ENCODE measurements at regions not wholly inside any gene's neighbourhood (a gene's known extent, or its start where the extent isn't known, plus 50 kb on each side); places are given as distances from the start of the nearest gene placed in this dataset.
A peak's percentile ranks its signal among the peaks of the same experiment; 100 is the strongest.

DNA sequence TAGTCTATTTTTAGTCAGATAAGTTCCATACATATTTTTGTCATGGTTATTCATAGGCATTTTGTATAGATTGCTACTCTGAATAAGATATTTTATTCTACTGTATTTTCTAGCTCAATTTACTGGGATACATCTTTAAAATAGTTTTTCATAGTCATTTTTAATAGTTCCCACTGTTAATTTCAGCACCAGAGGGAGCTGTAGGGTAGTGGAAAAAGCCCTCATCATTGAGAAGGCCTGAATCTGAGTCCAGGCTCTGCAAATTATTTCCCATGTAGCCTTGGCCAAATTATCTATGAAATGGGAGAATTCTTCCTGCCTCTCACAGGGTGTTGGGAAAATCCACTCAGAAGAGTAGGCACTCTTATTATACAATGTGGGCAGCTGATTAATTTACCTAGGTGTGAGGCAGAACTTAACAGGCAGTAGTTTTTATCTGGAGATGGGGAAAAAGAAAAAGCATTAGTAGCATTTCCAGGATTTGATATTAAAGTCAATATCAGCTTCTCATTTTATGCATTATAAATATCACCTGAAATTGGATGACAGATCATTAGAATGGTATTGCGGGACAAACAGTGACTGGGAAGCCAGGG lies 102.9 kb upstream of the PAQR3 start:
- peak in 3 of 4 donors; percentile 6 to 14 (median 14) for DNase-seq (ENCODE audit: low read depth in 4 of 4, low spot score in 3 of 4)

DNA sequence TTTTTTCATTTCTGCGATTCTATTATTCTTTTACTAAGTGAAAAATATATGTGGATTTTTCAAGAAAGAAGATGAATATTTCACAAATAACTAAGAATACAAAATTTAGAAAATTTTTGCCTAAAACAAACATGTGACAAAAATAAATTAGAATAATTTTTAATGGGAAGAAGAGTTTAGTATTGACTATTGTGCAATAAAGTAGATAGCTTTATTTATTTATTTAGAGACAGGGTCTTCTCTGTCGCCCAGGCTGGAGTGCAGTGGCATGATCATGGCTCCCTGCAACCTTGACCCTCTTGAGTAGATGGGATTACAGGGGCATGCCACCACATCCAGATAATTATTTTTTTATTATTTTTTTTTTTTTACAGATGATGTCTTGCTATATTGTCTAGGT lies 95.3 kb upstream of the PAQR3 start:
- no peak for DNase-seq (ENCODE audit: low read depth in 4 of 4, low spot score in 3 of 4)

DNA sequence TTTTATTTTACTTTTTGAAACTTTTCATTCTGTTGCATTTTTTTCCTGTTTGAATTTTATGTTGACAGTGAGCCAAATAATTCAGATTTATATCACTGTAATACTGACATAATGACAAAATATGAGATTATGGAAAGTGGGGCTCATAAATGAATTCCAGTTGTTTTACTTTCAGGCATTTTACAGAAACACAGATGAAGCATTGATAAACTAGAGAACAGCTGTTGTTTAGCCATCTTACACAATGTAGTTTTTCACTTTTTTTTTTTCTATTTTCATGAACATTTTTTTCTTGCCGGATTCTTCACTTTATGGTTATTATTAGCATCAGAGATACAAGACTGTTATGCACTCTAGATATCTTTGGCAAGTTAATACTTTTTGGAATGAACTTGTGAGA lies 91.7 kb upstream of the PAQR3 start:
- DNase-seq (ENCODE audit: low read depth in 4 of 4, low spot score in 3 of 4): no peak

DNA sequence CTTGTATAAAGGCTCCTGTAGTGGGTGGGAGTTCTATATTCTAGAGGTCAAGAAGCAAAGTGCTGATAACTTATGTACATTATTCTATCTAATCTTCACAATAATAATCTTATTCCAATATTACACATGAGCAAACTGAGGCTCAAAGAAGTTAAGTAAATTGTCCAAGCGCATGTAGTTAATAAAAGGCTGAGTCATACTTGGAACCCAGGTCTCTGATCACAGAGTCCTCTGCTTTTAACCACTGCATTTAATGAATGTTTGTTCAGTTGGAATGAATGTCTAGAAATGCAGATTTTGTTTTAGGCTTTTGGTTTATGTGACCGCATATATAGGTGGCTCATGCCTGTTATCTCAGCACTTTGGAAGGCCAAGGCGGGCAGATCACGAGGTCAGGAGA lies 88.4 kb upstream of the PAQR3 start:
- no peak for DNase-seq (ENCODE audit: low read depth in 4 of 4, low spot score in 3 of 4)

DNA sequence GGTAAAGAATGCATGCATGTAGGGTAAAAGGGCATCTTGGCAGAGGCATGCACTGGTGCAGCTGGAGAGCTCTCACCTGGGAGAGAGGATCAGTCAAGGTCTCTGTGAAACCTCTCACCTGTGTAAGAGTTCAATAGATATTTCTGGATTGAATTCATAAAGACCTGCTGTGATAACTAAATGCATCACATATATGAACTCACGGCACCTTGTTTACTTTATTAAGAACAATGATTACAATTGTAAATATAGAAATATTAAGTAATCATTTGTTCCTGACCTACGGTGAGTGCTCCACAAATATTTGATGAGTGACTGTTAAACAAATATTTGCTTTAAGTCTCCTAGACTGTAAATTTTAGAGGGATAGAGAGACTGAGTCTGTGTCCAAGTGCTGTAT lies 85.9 kb upstream of the PAQR3 start:
- no peak for DNase-seq (ENCODE audit: low read depth in 4 of 4, low spot score in 3 of 4)

DNA sequence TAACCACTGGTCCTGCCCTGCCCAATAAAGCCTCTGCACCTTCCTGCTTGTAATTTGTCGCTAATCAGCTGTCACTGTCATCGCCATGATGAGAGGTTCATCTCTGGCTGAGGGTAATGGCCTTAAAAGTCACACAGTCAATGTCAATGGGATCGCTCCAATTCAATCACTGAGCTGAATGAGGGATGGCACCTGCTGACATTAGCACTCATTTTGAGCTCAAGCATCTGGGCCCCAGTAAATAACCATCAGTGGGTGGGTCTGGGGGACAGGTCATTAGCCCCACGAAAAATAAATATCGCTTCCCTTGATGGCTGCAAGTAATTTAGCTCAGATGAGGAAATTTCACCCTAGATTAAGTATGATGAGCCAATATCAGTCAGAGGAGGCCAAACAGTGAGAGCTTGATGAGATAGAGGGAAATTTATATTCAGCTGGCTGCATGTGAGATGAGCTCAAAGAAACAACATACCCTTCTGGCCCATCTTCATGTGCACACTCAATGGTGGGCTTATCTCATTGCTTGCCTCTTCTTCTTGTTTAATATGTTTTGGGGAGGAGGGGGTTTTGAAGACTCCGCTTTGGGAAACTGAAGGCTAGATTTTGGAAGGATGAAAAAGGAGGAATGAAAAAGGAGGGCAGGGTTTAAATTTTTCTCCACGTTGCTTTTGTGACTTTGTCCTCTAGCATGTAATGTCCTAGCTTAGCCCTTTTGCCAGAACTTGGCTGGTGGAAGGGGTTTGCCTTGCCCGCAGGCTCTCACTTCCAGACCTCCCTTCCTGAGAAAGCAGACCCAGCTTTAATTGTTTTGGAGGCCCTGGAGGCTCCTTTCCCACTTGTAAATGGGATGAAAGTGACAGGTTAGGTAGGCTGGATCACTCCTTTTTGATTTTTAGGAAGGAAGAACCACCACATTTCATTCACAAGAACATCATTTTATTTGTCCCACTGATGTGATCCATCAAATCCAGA lies 84.8 kb upstream of the PAQR3 start:
- no peak for DNase-seq (ENCODE audit: low read depth in 4 of 4, low spot score in 3 of 4)

DNA sequence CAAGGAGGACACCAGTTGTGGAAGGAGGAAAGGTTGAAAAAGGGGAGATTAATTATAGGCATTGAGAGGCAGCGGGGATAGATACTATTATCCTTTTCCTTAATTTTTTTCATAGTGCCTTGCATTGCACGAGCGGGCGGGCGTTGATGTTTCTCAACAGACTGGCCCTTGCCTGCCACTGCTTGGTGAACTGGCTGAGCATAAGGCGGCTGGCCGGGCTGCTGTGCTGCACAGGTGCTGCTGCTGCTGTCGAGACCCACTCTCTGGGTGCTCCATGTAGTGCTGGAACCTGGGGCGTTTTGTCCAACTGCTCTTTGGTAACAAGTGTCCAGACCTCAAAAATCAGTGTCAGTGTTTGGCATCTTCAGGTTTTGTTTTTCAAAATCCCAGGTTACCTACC lies 83.3 kb upstream of the PAQR3 start:
- no peak for DNase-seq (ENCODE audit: low read depth in 4 of 4, low spot score in 3 of 4)

DNA sequence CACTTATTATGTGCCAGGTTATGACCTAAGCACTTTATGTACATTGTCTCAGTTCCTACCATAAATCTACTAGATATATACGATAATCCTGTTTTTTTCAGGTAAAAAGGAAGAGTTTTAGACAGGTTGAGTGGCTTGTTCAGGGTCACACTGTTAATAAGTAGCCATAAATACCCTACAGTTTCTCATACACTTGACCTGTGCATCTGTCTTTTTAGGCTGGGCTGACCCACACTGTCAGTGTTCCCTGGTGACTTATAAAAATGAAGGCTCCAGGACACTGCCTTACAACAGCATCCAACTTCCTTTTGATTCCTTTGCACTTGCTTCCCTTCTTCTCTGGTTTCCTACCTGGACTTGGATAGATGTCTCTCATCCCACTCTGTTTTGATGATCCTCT lies 78.2 kb upstream of the PAQR3 start:
- no peak for DNase-seq (ENCODE audit: low read depth in 4 of 4, low spot score in 3 of 4)

DNA sequence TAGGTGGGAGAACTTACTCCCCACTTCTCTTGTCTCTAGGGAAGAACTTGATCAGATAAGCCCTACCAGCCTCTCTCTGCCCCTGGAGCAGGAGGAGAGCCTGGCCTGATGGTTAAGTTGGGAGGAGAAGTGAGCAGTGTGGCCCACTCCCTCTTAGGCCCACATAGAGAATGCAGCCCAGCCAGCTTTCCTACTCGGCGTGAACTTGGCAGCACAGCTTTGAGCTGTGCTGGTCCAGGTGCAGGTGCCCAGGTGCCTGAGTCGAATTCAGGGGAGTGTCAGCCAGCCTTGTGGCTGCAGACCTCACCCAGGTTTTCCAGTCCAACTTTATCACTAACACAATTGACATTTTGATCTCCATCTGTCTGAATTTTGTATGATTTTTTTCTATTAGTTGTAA lies 77.6 kb upstream of the PAQR3 start:
- DNase-seq (ENCODE audit: low read depth in 4 of 4, low spot score in 3 of 4): no peak

DNA sequence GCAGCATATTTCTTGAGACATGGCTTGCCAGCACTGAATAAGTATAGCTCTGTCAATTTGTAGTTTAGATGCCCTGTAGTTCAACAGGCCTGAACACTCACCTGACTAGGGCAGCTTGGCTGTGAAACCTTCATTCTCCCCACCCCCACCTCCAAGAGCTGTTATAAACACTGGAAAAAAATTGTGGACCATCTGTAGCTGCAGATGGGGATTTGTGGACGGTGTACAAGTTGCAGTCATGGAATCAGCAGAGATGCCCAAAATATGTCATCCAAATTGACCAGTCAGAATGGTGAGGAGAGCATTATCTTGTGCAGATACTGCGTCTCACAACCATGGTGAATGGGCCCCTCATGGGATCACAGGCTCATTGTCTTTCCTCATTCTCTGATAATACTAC lies 76.2 kb upstream of the PAQR3 start:
- no peak for DNase-seq (ENCODE audit: low read depth in 4 of 4, low spot score in 3 of 4)

DNA sequence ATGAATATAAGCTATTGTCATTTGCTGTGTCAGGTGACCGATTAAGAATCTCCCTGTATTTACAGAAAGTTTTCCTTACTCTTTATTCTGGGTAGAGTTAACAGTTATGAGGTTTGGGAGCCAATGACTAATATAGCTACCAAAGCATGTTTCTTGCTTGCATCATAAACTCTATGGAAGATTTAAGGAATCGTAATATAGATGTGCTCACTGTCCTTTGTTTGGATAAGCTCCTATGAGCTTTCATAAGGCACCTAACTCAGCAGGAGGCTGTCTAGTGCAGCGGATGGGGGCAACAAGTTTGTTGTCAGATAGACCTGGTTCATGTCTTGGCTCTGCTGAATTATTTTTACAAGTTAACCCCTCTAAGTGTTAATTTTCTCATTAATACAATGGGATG lies 75.0 kb upstream of the PAQR3 start:
- DNase-seq (ENCODE audit: low read depth in 4 of 4, low spot score in 3 of 4): no peak

DNA sequence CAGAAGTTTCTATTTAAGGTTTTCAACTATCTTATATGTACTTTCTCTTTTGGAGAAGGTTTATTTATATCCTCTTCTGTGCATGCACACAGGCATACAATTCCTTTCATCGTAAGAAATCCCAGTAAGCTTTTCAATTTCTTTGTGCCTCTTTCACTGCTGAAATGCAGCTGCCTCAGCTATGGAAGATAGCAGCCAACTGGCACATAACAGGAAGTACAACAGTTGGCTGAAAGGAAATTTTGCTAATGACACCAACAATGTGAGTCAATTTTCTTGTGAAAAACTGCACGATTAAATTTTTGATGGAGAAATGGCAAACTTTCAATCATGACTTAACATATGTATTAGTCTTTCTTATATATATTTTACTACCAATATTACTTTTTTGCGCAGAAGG lies 74.5 kb upstream of the PAQR3 start:
- no peak for DNase-seq (ENCODE audit: low read depth in 4 of 4, low spot score in 3 of 4)

DNA sequence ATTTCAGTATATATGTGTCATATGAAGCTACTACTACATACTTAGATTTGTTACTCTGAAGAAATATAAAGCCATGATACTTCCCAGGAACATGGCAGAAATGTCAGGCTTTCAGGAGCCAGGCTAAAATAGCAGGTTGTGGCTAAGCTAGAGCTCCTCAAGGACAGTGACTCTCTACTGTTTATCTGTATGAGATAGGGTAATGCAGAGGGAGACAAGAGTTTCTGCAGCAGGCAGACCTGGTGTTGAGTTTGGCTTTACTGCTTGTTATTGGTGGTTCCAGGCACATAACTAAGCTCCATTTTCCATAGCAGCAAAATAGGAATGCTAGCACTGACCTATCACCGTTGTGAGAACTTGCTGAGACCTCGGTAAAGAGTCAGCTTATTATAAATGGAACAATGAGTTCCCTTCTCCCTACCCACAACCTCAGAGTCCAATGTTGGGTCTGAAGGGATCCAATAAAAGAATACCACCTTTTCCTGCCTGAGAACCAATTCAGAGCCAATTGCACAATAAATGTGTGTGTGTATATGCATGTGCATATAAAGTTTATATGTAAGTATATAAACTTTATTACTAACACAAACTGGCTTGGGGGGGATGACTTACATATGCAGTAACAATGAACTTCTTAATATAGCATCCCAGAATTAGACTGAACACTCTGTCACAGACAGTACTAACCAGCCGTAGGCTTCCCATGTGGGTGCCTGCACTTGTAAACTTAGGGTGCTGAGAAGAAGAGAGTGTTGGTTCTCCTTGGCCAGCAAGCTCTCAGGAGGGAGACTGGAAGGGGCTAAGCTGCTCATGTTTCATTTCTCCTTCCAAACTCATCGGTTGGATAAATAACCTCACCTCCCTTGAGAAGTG lies 51.9 kb upstream of the PAQR3 start:
- DNase-seq (ENCODE audit: low read depth in 4 of 4, low spot score in 3 of 4): no peak

DNA sequence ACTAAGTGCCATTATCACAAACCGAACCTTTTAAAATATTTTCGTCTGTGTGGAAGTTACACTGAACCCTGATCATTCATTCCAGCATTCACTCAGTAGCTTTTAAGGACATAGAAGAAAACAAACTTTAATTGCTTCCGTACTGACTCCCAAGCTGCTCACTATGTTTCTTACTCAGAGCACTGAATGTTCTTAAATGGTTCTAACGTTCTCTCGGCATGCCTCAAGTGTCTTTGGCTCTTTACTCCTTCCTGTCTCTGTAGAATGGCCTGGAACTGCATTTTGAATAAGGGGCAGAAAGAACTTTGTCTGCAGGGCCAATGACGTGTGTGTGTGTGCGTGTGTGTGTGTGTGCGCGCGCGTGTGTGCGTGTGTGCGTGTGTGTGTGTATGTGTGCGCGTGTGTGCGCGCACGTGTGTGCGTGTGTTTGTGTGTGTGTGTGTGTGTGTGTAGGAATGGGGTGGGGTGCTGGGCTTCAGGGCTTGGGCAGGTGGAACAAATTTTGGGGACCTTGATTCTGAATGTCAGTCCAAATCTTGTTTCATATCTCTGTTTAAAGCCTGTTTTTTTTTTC lies 50.5 kb upstream of the PAQR3 start:
- DNase-seq (ENCODE audit: low read depth in 4 of 4, low spot score in 3 of 4): no peak

Measured in left renal pelvis (tissue), 4 donors.